ENCODE measurements at regions not wholly inside any gene's neighbourhood (a gene's known extent, or its start where the extent isn't known, plus 50 kb on each side); places are given as distances from the start of the nearest gene placed in this dataset.

GRCh38 chr10:123417414-123417813, 248.7 kb upstream of the GPR26 start (continued):
- no peak for TF ChIP-seq CHD7 (IDR thresholded peaks at IDR 0.05; ENCODE audit: insufficient replicate concordance, low read length)
- no peak for TF ChIP-seq KDM5A (IDR thresholded peaks at IDR 0.05; ENCODE audit: low read length)
- TF ChIP-seq ATF3 (IDR thresholded peaks at IDR 0.05; ENCODE audit: insufficient read depth, low read depth, low read length): no peak
- no peak for TF ChIP-seq GTF2F1 (IDR thresholded peaks at IDR 0.05; ENCODE audit: borderline replicate concordance, low read depth, low read length)
- TF ChIP-seq EGR1 (IDR thresholded peaks at IDR 0.05; ENCODE audit: borderline replicate concordance, low read depth, low read length): no peak
- no peak for TF ChIP-seq BRCA1 (IDR thresholded peaks at IDR 0.05; ENCODE audit: low read depth, low read length)
- TF ChIP-seq CHD2 (IDR thresholded peaks at IDR 0.05; ENCODE audit: low read length): no peak
- TF ChIP-seq HDAC2 (IDR thresholded peaks at IDR 0.05; ENCODE audit: borderline replicate concordance in 1 of 2, low read depth in 2 of 2, low read length in 2 of 2): no peak
- TF ChIP-seq SP4 (IDR thresholded peaks at IDR 0.05; ENCODE audit: low read length): no peak

All from H1 (cell line).